ENCODE measurements at regions not wholly inside any gene's neighbourhood (a gene's known extent, or its start where the extent isn't known, plus 50 kb on each side); places are given as distances from the start of the nearest gene placed in this dataset.

GRCh38 chr5:39816866-39817265 is 392.1 kb upstream of the DAB2 start:
- no peak overlapping the region for H4K91ac ChIP-seq (ENCODE audit: insufficient read length, low read depth, low read length)
- no CpG with 5 or more reads among the region's 3 CpGs for WGBS (ENCODE audit: extremely low coverage, insufficient read length, low lambda C conversion rate)
- H3K27me3 Mint-ChIP-seq (ENCODE audit: low read depth), result no peaks in the 10 kb centered on the region

More at GRCh38 chr5:39816866-39817265, 392.1 kb upstream of the DAB2 start:
- Histone ChIP-seq H3K14ac (ENCODE audit: insufficient read depth, low read length) (no peak overlapping the region), H2BK20ac (ENCODE audit: low read depth, low read length, poor library complexity, severe bottlenecking) (no peak overlapping the region), H4K8ac (replicated peaks; ENCODE audit: insufficient read length, low read depth, low read length) (no peak overlapping the region), H3K27ac (ENCODE audit: insufficient read length, low read depth, low read length) (no peak overlapping the region), H2AK5ac (ENCODE audit: insufficient read length, low read length) (no peak overlapping the region), H3K23ac (ENCODE audit: insufficient read length, low read depth, low read length) (no peak overlapping the region), H3K9ac (ENCODE audit: extremely low read depth, insufficient read length, low read length) (no peak overlapping the region), H3K4me1 (ENCODE audit: insufficient read depth, low read length) (no peaks in the 10 kb centered on the region), H3K79me1 (ENCODE audit: insufficient read depth, low read depth, low read length, poor library complexity, severe bottlenecking) (no peaks in the 10 kb centered on the region), H2BK12ac (ENCODE audit: insufficient read length, low read depth, low read length) (no peak overlapping the region), H2BK5ac (ENCODE audit: insufficient read length, low read length) (no peak overlapping the region), H3T11ph (ENCODE audit: low read length) (no peak overlapping the region), H3K79me2 (ENCODE audit: insufficient read depth, low read length) (no peaks in the 10 kb centered on the region), H3K4ac (ENCODE audit: low read depth, low read length) (no peak overlapping the region), H3K9me3 (ENCODE audit: control insufficient read depth, low read depth, low read length) (no peaks in the 10 kb centered on the region), H4K20me1 (ENCODE audit: control insufficient read depth, insufficient read depth, insufficient read length) (no peaks in the 10 kb centered on the region), H2BK15ac (ENCODE audit: low read depth, low read length) (no peak overlapping the region), H3K4me2 (ENCODE audit: insufficient read depth, insufficient read length, low read length) (no peak overlapping the region), H3K27me3 (ENCODE audit: insufficient read depth, low read length) (no peaks in the 10 kb centered on the region), H3K56ac (ENCODE audit: insufficient read length, low read depth, low read length) (no peak overlapping the region), H3K18ac (ENCODE audit: insufficient read length, low read depth, low read length) (no peak overlapping the region), H2BK120ac (ENCODE audit: low read depth, low read length, poor library complexity, severe bottlenecking) (no peak overlapping the region), H3K23me2 (ENCODE audit: insufficient read length, low read depth, low read length, poor library complexity, severe bottlenecking) (no peaks in the 10 kb centered on the region), H4K5ac (ENCODE audit: insufficient read length, low read depth, low read length) (no peak overlapping the region), H2AFZ (ENCODE audit: low read length) (no peak overlapping the region)
- DNase-seq, result no peak
- Mint-ChIP-seq H3K36me3 (ENCODE audit: insufficient read depth in 1 of 3, low read depth in 3 of 3) (no peaks in the 10 kb centered on the region; a peak in 1 of 7 replicates), H3K9me3 (peaks cover 0 to 3% of the 10 kb centered on the region in 2 experiments; a peak in 1 of 5 replicates), H3K4me1 (peaks cover 0 to 3% of the 10 kb centered on the region in 2 experiments; a peak in 1 of 4 replicates), H3K27ac (no peak overlapping the region), H3K4me3 (no peak overlapping the region)
- TF ChIP-seq, protein P1, sequence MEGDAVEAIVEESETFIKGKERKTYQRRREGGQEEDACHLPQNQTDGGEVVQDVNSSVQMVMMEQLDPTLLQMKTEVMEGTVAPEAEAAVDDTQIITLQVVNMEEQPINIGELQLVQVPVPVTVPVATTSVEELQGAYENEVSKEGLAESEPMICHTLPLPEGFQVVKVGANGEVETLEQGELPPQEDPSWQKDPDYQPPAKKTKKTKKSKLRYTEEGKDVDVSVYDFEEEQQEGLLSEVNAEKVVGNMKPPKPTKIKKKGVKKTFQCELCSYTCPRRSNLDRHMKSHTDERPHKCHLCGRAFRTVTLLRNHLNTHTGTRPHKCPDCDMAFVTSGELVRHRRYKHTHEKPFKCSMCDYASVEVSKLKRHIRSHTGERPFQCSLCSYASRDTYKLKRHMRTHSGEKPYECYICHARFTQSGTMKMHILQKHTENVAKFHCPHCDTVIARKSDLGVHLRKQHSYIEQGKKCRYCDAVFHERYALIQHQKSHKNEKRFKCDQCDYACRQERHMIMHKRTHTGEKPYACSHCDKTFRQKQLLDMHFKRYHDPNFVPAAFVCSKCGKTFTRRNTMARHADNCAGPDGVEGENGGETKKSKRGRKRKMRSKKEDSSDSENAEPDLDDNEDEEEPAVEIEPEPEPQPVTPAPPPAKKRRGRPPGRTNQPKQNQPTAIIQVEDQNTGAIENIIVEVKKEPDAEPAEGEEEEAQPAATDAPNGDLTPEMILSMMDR (conservative IDR thresholded peaks at IDR 0.05), result no peak

Data from H9 (cell line).